ENCODE measurements at regions not wholly inside any gene's neighbourhood (a gene's known extent, or its start where the extent isn't known, plus 50 kb on each side); places are given as distances from the start of the nearest gene placed in this dataset.

- ChIA-PET POLR2A (interaction anchor here (3.0 to 3.1 kb wide), 2 partner anchors 8 to 15 kb away, joined by 11 to 19 read pairs; no protein-coding TSS in a partner anchor), CTCF (interaction anchor here (1.2 to 2.9 kb wide), 6 partner anchors 8 to 64 kb away, joined by 3 to 14 read pairs (median 4); no protein-coding TSS in a partner anchor)
- DNase-seq (ENCODE audit: low read depth, low spot score), result no peak
- TF ChIP-seq CTCF (IDR thresholded peaks at IDR 0.05; ENCODE audit: insufficient read depth, low read length, missing control alignments), result no peak
- peak overlapping the region; percentile 37 for H3K4me3 ChIP-seq (ENCODE audit: low read depth, low read length)
These were observed 148.8 kb upstream of the DMRT1 start for GRCh38 chr9:692636-693129.

- ChIA-PET CTCF (interaction anchor here (1.2 to 2.9 kb wide), 8 partner anchors 9 to 64 kb away, joined by 3 to 14 read pairs (median 4); no protein-coding TSS in a partner anchor), POLR2A (interaction anchor here (1.0 to 3.1 kb wide), 5 partner anchors 9 to 75 kb away, joined by 3 to 19 read pairs (median 5); no protein-coding TSS in a partner anchor)
- peak overlapping the region; percentile 37 for H3K4me3 ChIP-seq (ENCODE audit: low read depth, low read length)
- TF ChIP-seq CTCF (IDR thresholded peaks at IDR 0.05; ENCODE audit: insufficient read depth, low read length, missing control alignments), result no peak
- peak; percentile 63 for DNase-seq (ENCODE audit: low read depth, low spot score)
These were observed 148.1 kb upstream of the DMRT1 start for GRCh38 chr9:693201-694091.

GRCh38 chr9:694092-694402, 147.4 kb upstream of the DMRT1 start:
- no peak for TF ChIP-seq CTCF (IDR thresholded peaks at IDR 0.05; ENCODE audit: insufficient read depth, low read length, missing control alignments)
- POLR2A ChIA-PET, result interaction anchor here (1.0 to 3.1 kb wide), 6 partner anchors 9 to 76 kb away, joined by 3 to 19 read pairs (median 4); no protein-coding TSS in a partner anchor
- no peak for DNase-seq (ENCODE audit: low read depth, low spot score)
- H3K4me3 ChIP-seq (ENCODE audit: low read depth, low read length), result peak overlapping the region; percentile 37
- CTCF ChIA-PET, result interaction anchor here (1.1 to 2.9 kb wide), 8 partner anchors 9 to 63 kb away, joined by 3 to 14 read pairs (median 4); no protein-coding TSS in a partner anchor

GRCh38 chr9:694403-695154, 146.9 kb upstream of the DMRT1 start:
- TF ChIP-seq CTCF (IDR thresholded peaks at IDR 0.05; ENCODE audit: insufficient read depth, low read length, missing control alignments), result no peak
- H3K4me3 ChIP-seq (ENCODE audit: low read depth, low read length), result peak overlapping the region; percentile 37
- peak; percentile 69 for DNase-seq (ENCODE audit: low read depth, low spot score)
- ChIA-PET CTCF (interaction anchor here (1.1 to 2.9 kb wide), 6 partner anchors 10 to 62 kb away, joined by 3 to 14 read pairs (median 6); no protein-coding TSS in a partner anchor), POLR2A (interaction anchor here (1.0 to 3.1 kb wide), 7 partner anchors 9 to 76 kb away, joined by 3 to 19 read pairs (median 4); no protein-coding TSS in a partner anchor)

- ChIA-PET POLR2A (interaction anchor here (1.0 to 3.1 kb wide), 5 partner anchors 8 to 60 kb away, joined by 3 to 19 read pairs (median 4); no protein-coding TSS in a partner anchor), CTCF (interaction anchor here (1.1 to 2.9 kb wide), 3 partner anchors 9 to 23 kb away, joined by 3 to 14 read pairs (median 6); no protein-coding TSS in a partner anchor)
- DNase-seq (ENCODE audit: low read depth, low spot score), result no peak
- no peak overlapping the region for H3K4me3 ChIP-seq (ENCODE audit: low read depth, low read length)
- no peak for TF ChIP-seq CTCF (IDR thresholded peaks at IDR 0.05; ENCODE audit: insufficient read depth, low read length, missing control alignments)
These were observed 146.2 kb upstream of the DMRT1 start for GRCh38 chr9:695252-695651.
